ENCODE measurements at regions not wholly inside any gene's neighbourhood (a gene's known extent, or its start where the extent isn't known, plus 50 kb on each side); places are given as distances from the start of the nearest gene placed in this dataset.

- DNase-seq (ENCODE audit: low read depth): no peak
- H3K4me3 ChIP-seq (ENCODE audit: low read depth, low read length): no peak overlapping the region
- TF ChIP-seq, protein P1, sequence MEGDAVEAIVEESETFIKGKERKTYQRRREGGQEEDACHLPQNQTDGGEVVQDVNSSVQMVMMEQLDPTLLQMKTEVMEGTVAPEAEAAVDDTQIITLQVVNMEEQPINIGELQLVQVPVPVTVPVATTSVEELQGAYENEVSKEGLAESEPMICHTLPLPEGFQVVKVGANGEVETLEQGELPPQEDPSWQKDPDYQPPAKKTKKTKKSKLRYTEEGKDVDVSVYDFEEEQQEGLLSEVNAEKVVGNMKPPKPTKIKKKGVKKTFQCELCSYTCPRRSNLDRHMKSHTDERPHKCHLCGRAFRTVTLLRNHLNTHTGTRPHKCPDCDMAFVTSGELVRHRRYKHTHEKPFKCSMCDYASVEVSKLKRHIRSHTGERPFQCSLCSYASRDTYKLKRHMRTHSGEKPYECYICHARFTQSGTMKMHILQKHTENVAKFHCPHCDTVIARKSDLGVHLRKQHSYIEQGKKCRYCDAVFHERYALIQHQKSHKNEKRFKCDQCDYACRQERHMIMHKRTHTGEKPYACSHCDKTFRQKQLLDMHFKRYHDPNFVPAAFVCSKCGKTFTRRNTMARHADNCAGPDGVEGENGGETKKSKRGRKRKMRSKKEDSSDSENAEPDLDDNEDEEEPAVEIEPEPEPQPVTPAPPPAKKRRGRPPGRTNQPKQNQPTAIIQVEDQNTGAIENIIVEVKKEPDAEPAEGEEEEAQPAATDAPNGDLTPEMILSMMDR (IDR thresholded peaks at IDR 0.05; ENCODE audit: insufficient read depth, low read length): no peak
Observed at GRCh38 chr5:84725946-84726570, 341.4 kb upstream of the EDIL3 start.

- H3K4me3 ChIP-seq (ENCODE audit: low read depth, low read length): no peak overlapping the region
- peak; percentile 56 for DNase-seq (ENCODE audit: low read depth)
- TF ChIP-seq, protein P1 (IDR thresholded peaks at IDR 0.05; ENCODE audit: insufficient read depth, low read length): no peak
Observed at GRCh38 chr5:84724683-84725082, 340.0 kb upstream of the EDIL3 start.

DNA sequence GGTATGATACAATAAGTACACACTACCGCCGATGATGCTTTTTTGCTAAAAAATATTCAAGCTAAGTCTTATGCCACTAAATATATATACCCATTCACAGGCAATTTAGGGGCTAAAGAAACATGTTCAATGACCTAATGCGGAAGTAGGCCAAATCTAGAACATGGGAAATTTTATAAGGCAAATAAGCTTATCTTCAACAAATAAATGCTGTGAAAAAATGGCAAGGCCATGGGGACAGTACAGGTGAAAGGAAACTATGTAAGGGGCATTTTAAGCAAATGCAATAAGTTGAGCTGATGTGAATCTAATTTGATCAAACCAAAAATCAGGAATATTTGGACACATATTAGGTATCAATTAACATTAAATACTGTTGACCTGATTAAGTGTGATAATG, 339.5 kb upstream of the EDIL3 start:
- TF ChIP-seq, protein P1 (IDR thresholded peaks at IDR 0.05; ENCODE audit: insufficient read depth, low read length): no peak
- DNase-seq (ENCODE audit: low read depth): no peak
- H3K4me3 ChIP-seq (ENCODE audit: low read depth, low read length): no peak overlapping the region

DNA sequence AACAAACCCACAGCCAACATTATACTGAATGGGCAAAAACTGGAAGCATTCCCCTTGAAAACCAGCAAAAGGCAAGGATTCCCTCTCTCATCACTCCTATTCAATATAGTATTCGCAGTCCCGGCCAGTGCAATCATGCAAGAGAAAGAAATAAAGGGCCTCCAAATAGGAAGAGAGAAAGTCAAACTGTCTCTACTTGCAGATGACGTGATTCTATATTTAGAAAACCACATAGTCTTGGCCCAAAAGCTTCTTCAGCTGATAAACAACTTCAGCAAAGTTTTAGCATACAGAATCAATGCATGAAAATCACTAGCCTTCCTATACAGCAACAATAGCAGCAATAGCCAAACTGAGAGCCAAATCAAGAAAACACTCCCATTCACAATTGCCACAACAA, 333.7 kb upstream of the EDIL3 start:
- peak; percentile 9 for DNase-seq (ENCODE audit: low read depth)
- no peak overlapping the region for H3K4me3 ChIP-seq (ENCODE audit: low read depth, low read length)
- TF ChIP-seq, protein P1 (IDR thresholded peaks at IDR 0.05; ENCODE audit: insufficient read depth, low read length): no peak

DNA sequence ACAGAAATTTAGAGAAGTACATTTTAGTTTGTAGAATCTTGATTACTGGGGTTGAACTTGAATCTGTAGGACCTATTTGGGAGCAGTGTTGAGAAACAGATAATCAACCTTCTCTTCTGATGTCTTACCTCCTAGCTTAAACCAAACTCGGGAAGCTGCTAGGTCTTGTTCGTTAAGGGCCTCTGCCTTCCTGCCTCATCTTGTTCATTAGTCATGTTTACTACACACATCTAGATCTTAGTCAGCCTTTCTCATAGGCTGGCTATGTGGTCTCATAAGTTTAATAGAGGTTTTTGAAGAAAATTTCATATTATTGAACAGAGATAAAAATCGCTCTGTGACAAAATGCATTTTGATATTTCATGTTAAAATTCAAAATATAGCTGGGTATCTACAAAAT, 331.0 kb upstream of the EDIL3 start:
- TF ChIP-seq, protein P1 (IDR thresholded peaks at IDR 0.05; ENCODE audit: insufficient read depth, low read length): no peak
- H3K4me3 ChIP-seq (ENCODE audit: low read depth, low read length): no peak overlapping the region
- DNase-seq (ENCODE audit: low read depth): no peak

DNA sequence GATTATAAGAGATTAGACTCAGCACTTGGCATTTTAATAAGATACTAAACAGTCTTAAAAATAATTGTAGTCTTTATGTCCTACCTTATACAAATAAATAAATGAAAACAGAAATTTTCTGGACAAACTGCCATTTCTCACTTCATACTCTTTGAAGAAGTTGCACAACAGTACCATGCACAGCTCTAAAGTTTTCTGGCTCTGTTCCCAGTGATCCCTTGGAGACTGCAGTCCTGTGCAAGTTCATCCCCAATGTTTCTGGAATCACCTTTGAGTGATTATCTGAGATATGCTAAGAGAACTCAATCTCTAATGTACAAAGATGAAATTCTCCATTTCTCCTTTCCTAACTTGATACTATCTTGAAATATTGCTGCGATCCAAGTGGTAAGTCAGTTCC, 330.4 kb upstream of the EDIL3 start:
- no peak overlapping the region for H3K4me3 ChIP-seq (ENCODE audit: low read depth, low read length)
- DNase-seq (ENCODE audit: low read depth): peak; percentile 16
- TF ChIP-seq, protein P1 (IDR thresholded peaks at IDR 0.05; ENCODE audit: insufficient read depth, low read length): no peak

DNA sequence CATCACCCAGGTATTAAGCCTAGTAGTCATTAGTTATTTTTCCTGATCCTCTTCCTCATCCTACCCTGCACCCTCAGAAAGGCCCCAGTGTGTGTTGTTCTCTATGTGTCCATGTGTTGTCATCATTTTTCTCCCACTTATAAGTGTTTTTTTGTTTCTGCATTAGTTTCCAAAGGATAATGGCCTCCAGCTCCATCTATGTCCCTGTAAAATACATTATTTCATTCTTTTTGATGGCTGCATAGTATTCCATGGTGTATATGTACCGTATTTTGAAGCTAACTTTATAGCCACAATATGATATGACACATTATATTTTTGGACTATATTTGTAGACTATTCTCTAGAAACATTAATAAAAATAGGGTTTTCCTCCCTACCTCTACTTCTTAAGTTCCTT, 324.4 kb upstream of the EDIL3 start:
- H3K4me3 ChIP-seq (ENCODE audit: low read depth, low read length): no peak overlapping the region
- TF ChIP-seq, protein P1 (IDR thresholded peaks at IDR 0.05; ENCODE audit: insufficient read depth, low read length): no peak
- no peak for DNase-seq (ENCODE audit: low read depth)
